ENCODE measurements at regions not wholly inside any gene's neighbourhood (a gene's known extent, or its start where the extent isn't known, plus 50 kb on each side); places are given as distances from the start of the nearest gene placed in this dataset.

GRCh38 chr7:109121599-109122300 is 552.1 kb downstream of the DNAJB9 start:
- in situ Hi-C loops (cut with MboI; ENCODE audit: low sequenced_read_pairs): no loop called here
- DNase-seq: no peak

More at GRCh38 chr7:109121599-109122300, 552.1 kb downstream of the DNAJB9 start:
- no peak overlapping the region for H3K4ac ChIP-seq (ENCODE audit: low read depth, low read length)
- WGBS, 2 experiments (ENCODE audit: extremely low coverage in 2 of 2, insufficient read length in 1 of 2): no CpG with 5 or more reads among the region's 4 CpGs
- no peak overlapping the region for H2AK5ac ChIP-seq (ENCODE audit: low read depth, low read length)
- no peak overlapping the region for H2BK20ac ChIP-seq (ENCODE audit: low read depth, low read length)
- no peak overlapping the region for H2BK120ac ChIP-seq (ENCODE audit: low read depth, low read length)
- H3K23ac ChIP-seq (ENCODE audit: low read depth, low read length): no peak overlapping the region
- H3K79me1 ChIP-seq (ENCODE audit: low read depth in 1 of 2, low read length in 2 of 2): no peaks in the 10 kb centered on the region
- H2BK15ac ChIP-seq (ENCODE audit: low read depth, low read length): no peak overlapping the region
- no peak overlapping the region for H3K4me2 ChIP-seq (ENCODE audit: low read depth, low read length)
- H4K5ac ChIP-seq (ENCODE audit: low read depth, low read length): no peak overlapping the region
- no peak for TF ChIP-seq POLR2A (IDR thresholded peaks at IDR 0.05; ENCODE audit: low read depth, low read length)
- TF ChIP-seq FOS (IDR thresholded peaks at IDR 0.05; ENCODE audit: low read depth, low read length): no peak
- TF ChIP-seq ELK1 (IDR thresholded peaks at IDR 0.05; ENCODE audit: borderline replicate concordance, low read depth, low read length): no peak
- no peak for TF ChIP-seq CEBPB (IDR thresholded peaks at IDR 0.05; ENCODE audit: low read depth, low read length)
- TF ChIP-seq NFE2L2 (IDR thresholded peaks at IDR 0.05; ENCODE audit: low read depth, low read length): no peak
- no peak overlapping the region for H3K18ac ChIP-seq (ENCODE audit: low read depth, low read length)
- no peak overlapping the region for H2AFZ ChIP-seq (replicated peaks; ENCODE audit: low read length, poor library complexity)
- H3K4me3 ChIP-seq (ENCODE audit: insufficient read depth, low read depth, low read length): no peak overlapping the region
- ATAC-seq (ENCODE audit: low read depth): no peak
- BruUV-seq (replicated peaks): no TSS peak
- ChIA-PET CTCF (no interaction called here), POLR2A (ENCODE audit: unreplicated experiment) (no interaction called here)
- peaks cover 7% of the 10 kb centered on the region for H3K9me3 ChIP-seq (ENCODE audit: control insufficient read depth, insufficient read depth, low read length)
- no peak overlapping the region for H2BK5ac ChIP-seq (ENCODE audit: low read depth, low read length, poor library complexity, severe bottlenecking)
- H3K56ac ChIP-seq (ENCODE audit: extremely low read depth, insufficient read depth, low read length): no peak overlapping the region
- no peaks in the 10 kb centered on the region for H3K9me1 ChIP-seq (ENCODE audit: insufficient read depth, low read length)
- H3K9ac ChIP-seq (ENCODE audit: low read depth, low read length): no peak overlapping the region
- no peak overlapping the region for H3K27ac ChIP-seq (ENCODE audit: insufficient read depth, low read length)
- intact Hi-C loops (cut with micrococcal nuclease) (no loop called here), dilution Hi-C loops (cut with HindIII; ENCODE audit: low sequenced_read_pairs, unreplicated experiment) (no loop called here)
- H2AK9ac ChIP-seq (replicated peaks; ENCODE audit: low read depth, low read length, poor library complexity): no peak overlapping the region
- no peak overlapping the region for H4K91ac ChIP-seq (ENCODE audit: insufficient read depth, low read depth, low read length)
- H4K8ac ChIP-seq (ENCODE audit: low read depth in 2 of 2, low read length in 2 of 2): no peak overlapping the region
- H3K14ac ChIP-seq (replicated peaks; ENCODE audit: low read depth, low read length): no peak overlapping the region
- H3K4me1 ChIP-seq (ENCODE audit: control insufficient read depth, insufficient read depth, low read length): no peaks in the 10 kb centered on the region
- H3K27me3 ChIP-seq (ENCODE audit: control insufficient read depth, insufficient read depth, low read length): no peaks in the 10 kb centered on the region
- no peaks in the 10 kb centered on the region for H3K36me3 ChIP-seq (ENCODE audit: control insufficient read depth, insufficient read depth, low read length)
- no peaks in the 10 kb centered on the region for H4K20me1 ChIP-seq (ENCODE audit: insufficient read depth, low read length)
